Suppressor macrophage treated with lipopolysaccharide for 4 hours (primary cell): ENCODE measurements at regions not wholly inside any gene's neighbourhood (a gene's known extent, or its start where the extent isn't known, plus 50 kb on each side); places are given as distances from the start of the nearest gene placed in this dataset.

Experiments used
- DNase-seq: peaks from one replicate; pipeline ENCODE4 v3.0.0-alpha.2; 2020

GRCh38 chr14:61226015-61226654, 55.0 kb downstream of the TMEM30B start:
- DNase-seq: no peak

- peak; percentile 32 for DNase-seq
Observed at GRCh38 chr14:61225344-61225743, 55.8 kb downstream of the TMEM30B start.

GRCh38 chr14:61223552-61223951, 57.6 kb downstream of the TMEM30B start:
- DNase-seq: no peak

GRCh38 chr14:61222388-61222787, 58.8 kb downstream of the TMEM30B start:
- no peak for DNase-seq

- no peak for DNase-seq
Observed at GRCh38 chr14:61221906-61222305, 59.2 kb downstream of the TMEM30B start.

DNA sequence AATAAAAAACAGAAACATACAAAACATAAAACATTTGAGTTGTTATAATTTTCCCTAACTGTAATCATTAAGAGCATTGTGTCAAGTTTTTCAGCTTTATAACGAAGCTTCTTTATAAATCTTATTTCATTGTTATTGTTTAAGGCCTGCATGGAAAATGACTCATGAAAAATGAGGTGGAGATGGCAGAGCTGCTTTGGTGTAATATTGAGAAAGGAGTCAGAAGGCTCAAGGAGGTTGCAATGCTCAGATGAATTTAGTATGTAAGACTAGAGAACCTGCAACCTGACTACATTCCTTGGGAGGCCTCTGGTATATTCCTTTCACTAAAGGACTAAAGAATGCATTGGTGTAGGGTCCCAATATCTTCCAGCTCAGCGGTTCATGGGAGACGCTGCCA, 61.5 kb downstream of the TMEM30B start:
- no peak for DNase-seq

GRCh38 chr14:61219256-61219655, 61.9 kb downstream of the TMEM30B start:
- no peak for DNase-seq

- DNase-seq: no peak
Observed at GRCh38 chr14:61218767-61219166, 62.4 kb downstream of the TMEM30B start.

DNA sequence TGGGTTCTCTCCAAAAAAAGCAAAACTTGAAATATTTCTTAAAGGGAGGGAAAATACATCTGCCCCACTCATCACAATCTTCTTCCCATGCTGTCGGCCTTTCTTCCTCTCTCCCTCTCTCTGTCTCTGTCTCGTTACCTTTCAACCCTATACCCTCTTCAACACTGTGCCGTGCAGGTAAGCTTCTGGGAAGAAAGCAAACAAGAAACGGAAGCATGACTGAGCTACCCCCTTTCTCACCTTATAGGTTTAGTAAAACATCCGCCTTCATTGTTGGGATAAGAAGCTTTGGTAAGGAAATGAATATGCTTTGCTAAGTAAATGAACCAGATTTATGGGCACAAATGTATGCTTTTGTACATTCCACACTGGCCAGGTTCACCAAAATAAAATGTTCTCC, 63.0 kb downstream of the TMEM30B start:
- DNase-seq: no peak

GRCh38 chr14:61217516-61217915, 63.6 kb downstream of the TMEM30B start:
- no peak for DNase-seq

DNA sequence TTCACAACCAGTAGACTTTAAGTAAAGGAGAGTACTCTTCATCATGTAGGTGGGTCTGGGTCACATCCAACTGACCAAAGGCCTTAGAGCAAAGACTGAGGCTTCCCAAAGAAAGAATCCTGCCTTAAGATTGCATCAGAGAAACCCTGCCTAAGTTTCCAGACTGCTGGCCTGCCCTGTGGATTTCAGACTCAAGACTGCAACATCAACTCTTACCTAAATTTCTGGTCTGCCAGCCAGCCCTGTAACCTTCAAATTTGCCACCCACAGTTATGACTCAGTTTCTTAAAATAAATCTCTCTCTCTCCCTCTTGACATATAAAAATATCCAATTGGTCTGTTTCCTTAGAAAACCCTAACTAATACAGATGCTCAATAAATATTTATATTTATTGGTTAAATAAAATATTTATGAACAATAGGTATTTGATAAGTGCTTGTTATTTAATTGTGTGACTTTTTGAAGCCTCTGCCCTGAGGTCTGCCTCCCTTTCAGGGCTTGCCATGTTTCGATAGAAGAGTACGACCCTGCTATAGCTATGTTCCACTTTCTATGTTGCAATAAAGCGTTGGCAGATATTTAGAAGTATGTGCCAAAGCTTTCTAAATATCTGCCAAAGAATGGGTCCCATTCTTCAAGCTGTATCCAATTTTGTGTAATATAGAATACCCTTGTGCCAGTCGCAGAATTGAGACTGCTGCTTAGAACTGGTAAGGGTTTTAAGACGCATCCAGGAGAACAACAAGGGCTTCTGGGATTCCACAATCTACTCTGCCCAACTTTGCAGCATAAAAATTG, 65.7 kb downstream of the TMEM30B start:
- no peak for DNase-seq

DNA sequence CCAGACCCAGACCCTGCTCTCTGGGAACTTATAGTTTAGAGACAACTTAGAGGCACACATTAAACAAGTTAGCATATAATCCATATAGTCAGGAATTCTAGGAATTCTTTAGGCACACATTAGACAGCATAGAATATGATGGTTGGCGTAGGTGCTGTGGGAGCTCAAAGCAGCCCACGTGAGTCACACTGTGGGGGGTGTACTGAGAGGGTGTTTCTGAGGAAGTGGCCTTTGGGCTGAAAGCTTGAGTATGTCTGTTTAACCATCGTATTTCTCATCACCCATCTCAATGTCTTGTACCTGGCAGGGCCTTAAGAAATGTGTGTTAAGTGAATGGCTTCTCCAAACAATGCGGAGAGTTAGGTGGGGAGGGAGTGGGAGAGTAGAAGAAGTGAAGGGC, 67.2 kb downstream of the TMEM30B start:
- DNase-seq: no peak

- no peak for DNase-seq
Observed at GRCh38 chr14:61213191-61213621, 67.9 kb downstream of the TMEM30B start.

DNA sequence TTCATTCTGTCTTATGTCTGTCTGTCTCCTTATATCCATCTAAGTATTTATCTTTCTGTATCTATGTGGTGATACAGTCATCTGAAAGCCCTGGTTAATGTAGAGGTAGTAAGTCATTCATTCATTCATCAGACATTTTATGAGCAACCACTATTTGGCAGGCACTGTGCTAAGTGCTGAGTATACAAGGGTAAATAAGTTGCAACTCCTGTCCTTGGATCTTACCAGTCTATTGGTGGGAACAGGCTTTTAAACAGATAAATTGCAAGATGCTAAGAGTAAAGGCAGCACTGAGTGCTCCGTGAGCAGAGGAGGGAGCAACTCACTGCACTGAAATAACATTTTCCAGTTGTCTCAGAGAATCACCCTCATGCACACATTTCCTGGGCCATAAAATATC, 68.6 kb downstream of the TMEM30B start:
- no peak for DNase-seq

GRCh38 chr14:61211476-61212255, 69.5 kb downstream of the TMEM30B start:
- DNase-seq: peak; percentile 22

- DNase-seq: no peak
Observed at GRCh38 chr14:61203081-61203753, 77.9 kb downstream of the TMEM30B start.

GRCh38 chr14:61202124-61202523, 79.0 kb downstream of the TMEM30B start:
- no peak for DNase-seq

GRCh38 chr14:61201171-61201570, 80.0 kb downstream of the TMEM30B start:
- DNase-seq: no peak

DNA sequence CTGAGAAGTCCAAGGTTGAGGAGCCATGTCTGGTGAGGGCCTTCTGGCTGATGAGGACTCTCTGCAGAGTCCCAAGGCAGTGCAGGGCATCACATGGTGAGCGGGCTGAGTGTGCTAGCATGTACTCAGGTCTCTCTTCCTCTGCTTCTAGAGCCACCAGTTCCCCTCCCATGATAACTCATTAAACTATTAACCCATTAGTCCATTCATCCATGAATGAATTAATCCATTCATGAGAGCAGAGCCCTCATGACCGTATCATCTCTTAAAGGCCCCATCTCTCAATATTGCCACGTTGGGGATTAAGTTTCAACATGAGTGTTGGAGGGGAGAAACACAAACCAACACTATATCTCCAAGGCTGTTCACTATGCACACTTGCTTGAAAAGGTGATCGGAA, 83.7 kb downstream of the TMEM30B start:
- no peak for DNase-seq

DNA sequence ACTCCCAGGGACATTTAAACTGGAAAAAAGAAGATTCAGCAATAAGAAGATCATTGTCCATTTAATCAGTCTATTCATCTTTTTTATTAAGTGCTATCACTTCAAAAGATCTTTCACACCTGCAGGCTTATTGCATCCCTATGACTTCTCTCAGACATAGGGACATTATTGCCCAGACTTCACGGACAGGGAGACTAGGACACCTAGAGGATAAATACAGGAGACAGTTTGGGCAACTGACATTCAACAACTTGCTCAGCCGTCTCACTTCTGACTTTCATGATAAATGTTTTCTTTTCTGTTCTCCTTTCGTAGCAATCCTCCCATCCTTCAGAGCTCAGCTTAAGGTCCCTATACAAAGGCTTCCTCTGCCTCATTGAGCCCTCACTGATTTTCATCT, 84.3 kb downstream of the TMEM30B start:
- no peak for DNase-seq

GRCh38 chr14:61196034-61196433, 85.1 kb downstream of the TMEM30B start:
- DNase-seq: no peak

- DNase-seq: no peak
Observed at GRCh38 chr14:61193476-61193875, 87.7 kb downstream of the TMEM30B start.

DNA sequence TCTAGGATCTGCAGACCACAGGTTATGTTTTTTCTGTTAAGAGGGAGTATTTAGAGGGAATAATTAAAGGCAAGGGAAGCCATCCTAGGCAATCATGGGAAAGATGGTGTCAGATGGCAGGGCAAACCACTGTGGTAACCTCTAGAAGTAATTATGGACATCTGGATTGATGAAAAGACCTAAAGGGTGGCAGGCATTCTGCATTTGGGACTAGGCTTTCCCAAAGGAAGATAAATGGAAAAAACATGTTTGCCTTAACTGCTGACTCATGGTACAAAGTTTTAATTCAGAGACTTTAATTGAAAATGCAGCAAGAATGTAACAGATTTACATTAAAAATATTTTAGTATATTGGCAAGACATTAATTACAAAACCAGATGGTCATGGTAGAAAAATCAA, 88.1 kb downstream of the TMEM30B start:
- DNase-seq: no peak
